ENCODE measurements at regions not wholly inside any gene's neighbourhood (a gene's known extent, or its start where the extent isn't known, plus 50 kb on each side); places are given as distances from the start of the nearest gene placed in this dataset.

DNA sequence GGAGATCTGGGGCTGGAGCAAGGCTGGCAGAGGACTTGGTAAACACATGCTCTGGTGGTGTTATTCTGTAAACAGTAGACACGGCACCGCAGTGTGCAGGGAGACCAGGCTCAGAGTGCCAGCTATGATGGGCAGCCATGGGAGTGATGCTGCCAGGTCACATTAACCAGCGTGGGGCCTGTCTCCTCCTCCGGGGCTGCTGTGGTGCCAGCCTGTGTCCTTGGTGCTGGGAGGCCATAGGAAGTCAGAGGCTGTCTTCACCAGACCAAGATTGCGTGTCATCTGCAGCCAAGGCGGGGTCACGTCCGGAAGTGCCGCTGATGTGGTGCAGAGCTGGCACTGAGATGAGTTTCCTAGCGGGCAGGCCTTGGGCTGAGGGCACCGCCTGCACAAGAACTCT is 236.0 kb downstream of the GLRX3 start:
- no peak for DNase-seq

DNA sequence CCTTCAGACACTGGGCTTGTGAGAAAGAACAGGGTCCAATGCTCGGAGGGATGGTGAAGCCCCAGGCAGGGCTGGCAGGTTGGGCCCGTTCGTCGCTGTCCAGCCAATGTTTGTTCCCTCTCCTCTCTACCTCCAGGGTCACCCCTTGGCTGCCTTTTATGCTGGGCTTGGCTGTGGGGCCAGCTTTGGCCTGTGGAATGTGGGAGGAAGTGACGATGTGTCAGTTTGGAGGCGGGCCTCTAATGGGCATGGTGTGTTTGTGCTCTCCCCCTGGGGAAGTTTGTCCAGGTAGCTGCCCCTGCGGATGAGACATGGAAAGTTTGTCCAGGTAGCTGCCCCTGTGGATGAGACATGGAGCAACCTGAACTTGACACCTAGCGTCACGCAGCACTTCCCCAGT is 236.7 kb downstream of the GLRX3 start:
- DNase-seq = no peak

DNA sequence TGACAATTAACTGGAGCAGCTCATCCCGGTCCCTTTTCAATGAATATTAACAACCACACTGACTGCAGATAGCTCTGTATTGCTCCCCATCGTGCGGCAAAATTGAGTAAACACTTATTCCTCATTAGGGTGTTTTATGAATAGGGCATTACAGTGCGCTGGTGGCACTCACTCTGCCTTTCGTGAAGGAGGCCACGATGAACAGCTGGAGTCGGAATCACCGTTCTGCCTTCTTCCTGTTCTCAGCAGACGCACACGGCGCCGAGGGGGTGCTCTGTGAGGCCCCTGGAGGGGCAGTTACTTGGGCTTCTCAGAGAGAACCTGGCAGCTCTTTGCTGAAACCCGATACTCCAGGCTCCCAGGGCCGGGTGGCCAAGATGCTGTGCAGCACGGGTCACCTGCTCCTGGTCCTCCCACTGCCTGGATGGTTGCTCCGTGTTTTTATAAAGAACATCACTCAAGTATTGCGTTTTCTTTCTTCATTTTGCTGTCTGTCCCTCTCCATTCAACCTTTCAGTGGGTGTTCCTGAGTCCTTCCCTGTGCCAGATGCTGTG is 241.9 kb downstream of the GLRX3 start:
- no peak for DNase-seq

DNA sequence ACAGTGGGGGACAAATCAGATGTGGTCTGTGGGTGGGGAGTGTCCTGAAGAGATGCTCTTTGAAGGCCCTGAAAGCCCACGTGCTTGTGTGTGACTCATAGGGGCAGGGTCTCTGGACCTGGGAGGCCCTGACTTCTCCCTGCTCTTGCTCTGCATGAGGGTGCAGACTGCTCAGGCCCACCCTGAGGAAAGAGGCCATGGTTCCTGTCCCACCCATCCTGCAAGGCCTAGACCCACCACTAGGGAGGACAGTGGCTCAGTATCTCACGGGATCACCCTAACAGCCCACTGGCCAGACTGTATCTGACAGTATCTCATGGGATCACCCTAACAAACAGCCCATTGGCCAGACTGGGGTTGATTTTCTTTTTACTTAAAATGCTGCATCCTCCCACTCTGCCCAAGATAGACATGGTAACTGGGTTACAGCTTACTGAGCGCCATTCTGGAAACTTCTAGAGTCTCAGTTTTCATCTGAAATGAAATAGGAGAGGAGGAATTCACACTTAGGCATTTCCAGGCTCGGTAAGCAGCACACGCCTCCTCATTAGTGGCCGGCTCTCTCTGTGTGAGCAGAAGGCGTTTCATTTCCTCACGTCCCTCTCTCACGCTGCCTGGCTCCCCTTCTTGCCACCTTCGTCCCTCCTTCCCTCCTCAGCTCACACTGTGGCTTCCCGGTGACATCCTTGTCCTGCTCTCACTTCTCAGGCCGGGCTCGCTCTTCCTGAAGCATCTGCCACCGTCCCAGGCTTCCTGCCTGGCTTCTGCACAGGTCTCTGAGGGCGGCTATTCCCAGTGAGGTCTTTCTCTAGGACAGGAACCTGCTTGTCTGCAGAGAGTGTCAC is 242.6 kb downstream of the GLRX3 start:
- no peak for DNase-seq

GRCh38 chr10:130380056-130380455 is 243.9 kb downstream of the GLRX3 start:
- no peak for DNase-seq

GRCh38 chr10:130382031-130382430 is 245.8 kb downstream of the GLRX3 start:
- DNase-seq = no peak

DNA sequence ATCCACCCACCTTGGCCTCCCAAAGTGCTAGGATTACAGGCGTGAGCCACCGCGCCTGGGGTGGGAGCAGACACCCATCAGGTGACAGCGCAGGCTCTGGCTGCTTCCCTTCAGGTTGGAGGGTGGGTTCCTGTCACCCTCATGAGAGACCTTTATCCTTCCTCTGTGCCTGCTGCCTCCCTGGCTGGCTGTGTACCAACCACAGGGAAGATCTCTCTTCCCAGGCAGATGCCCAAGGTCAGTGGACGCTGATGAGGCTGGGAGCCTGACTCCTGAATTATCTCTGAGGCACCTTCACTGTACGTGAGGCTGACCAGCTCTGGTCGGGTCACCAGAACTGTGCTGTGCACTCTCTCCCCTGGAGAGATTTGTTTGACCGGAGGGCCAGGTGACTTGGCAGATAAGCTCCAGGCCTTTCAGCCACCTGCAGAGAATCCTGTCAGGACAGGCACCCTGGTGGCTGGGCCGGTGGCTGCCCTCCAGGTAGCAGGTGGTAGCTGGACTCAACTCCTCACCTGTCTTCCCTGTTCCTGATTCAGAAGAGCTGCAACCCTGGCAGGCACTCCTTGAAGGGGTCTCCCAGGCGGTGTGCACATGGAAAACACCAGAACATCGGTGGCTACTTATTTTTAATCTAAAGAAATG is 251.9 kb downstream of the GLRX3 start:
- DNase-seq = no peak

GRCh38 chr10:130388746-130389145 is 252.6 kb downstream of the GLRX3 start:
- no peak for DNase-seq

- no peak for DNase-seq
Observed at GRCh38 chr10:130389906-130390305, 253.7 kb downstream of the GLRX3 start.

DNA sequence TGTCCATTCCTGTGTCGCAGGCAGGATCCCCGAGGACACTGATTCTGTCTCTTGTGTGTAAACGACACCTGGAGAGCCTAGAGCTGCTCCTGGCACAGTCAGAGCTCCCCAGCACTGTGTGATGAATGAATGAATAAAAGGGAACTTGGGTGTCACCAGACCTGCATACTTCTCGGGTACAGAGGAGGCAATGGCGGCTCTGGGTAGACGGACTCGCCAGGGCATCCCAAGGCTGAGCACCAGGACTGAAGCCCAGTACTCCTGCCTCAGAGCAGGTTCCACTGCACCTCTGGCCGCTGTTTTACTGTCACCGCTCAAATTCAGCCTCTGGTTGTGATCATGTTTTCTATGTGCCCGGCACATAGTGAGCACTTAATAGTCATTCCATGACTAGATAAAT is 255.8 kb downstream of the GLRX3 start:
- DNase-seq = no peak

DNA sequence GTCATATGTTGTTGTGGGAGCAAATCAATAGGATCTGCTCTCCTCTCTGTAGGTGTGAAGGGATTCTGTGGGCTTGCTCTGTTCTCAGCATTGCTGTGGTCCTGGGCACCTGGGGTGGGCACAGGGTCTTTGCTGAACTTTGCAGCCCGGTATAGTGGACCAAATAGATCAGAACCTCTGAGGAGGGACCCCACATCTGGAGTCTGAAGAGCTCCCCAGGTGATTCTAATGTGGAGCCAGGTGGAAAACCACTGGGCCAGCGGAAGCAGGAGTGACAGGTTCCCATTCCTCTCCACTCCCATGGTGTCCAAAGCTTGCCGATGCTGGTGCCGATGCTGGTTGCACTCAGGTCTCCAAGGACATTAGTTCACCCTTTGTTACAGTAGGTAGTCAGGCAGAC is 257.2 kb downstream of the GLRX3 start:
- DNase-seq = no peak

- DNase-seq = no peak
Observed at GRCh38 chr10:130394832-130395231, 258.6 kb downstream of the GLRX3 start.

DNA sequence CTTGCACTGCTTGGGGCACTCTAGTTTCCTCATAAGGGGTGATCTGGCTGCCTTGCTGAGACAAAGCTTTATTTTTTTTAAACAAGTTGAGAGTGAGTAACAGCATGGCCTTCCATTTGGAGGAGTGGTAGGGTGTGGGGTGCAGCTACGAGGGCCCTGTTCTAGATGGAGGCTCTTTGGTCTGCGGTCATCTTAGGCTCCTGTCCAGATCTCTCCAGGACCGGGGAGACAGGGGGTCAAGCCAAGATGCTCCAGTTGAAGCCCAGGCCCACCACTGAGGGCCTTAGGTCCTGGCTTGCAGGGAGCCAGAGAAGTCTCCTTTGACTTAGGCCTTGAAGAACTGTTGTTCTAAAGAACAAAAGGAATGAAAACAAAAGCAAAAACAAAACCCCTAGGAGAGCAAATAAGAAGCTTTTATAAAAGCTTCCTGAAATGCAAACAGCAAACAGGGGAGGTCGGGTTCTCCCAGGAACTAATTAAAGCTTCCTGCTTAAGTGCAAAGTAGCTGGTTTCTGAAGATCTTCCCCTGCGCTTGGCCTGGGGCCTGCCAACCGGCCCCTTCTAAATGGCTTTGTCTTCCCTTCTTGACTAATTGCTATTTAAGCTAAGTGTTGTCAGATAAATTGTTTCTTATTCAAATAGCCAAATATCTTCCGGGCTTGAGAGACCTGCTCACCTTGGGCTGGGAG is 259.2 kb downstream of the GLRX3 start:
- no peak for DNase-seq

GRCh38 chr10:130396044-130396443 is 259.9 kb downstream of the GLRX3 start:
- no peak for DNase-seq

DNA sequence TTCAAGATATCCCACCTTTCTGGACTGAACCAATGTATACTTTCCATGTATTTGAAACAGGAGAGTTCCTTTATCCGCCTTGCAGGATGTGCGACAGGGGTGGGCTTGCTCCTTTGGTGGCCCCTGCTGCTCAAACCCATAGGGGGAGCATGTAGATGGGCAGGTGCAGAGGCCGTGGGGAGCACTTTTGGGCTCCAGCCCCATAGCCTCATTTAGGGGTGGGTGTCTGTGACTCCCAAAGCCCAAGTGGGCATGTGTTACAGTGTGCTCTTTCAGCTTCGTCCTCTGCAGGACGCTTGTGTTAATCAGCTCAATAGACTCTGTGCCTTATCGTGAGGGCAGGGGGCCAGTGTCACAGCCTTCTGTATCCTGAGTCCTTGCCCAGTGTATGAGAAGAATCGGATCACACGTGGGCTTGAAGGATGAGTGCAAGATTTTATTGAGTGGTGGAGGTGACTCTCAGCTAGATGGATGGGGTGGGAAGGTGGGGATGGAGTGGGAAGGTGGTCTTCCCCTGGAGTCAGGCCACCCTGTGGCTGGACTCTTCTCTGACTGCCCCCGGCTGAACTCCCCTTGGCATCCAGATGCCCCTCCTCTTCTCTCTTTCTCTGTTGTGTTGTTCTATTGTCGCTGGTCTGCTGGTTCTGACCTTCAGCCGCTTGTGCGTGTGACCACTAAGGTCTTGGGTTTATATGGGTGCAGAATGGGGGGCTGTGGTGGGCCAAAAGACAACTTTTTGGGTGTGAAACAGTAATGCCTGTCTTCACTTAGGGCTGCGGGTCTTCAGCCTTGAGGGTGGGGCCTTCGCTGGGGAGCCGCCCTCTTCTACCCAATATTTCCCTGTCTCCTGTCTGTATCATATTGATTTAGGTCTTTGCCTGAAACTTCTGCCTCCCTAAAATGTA is 262.2 kb downstream of the GLRX3 start:
- no peak for DNase-seq

DNA sequence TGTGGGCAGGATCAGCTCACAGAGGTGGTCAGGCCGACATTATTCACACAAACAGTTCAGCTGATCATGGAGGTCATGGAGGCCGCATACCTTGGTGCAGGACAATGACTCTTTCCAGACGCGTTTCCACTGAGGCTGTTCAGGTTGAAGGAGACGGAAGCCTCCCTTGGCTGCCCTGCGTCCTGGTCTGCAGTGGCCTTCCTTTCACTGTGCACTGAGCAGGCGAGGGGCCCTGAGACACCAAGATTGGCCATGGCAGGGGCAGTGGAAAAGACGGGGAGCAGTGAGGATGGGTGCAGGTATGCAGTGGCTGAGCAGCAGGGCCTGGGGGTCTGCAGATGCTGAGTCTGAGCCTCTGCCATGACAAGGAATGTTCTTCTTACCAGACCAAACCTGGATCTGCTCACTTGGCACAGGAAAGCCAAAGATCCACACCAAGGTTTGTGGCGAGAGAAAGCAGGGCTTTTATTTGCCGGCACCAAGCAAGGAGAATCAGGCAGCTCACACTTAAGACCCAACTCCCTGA is 263.3 kb downstream of the GLRX3 start:
- no peak for DNase-seq

DNA sequence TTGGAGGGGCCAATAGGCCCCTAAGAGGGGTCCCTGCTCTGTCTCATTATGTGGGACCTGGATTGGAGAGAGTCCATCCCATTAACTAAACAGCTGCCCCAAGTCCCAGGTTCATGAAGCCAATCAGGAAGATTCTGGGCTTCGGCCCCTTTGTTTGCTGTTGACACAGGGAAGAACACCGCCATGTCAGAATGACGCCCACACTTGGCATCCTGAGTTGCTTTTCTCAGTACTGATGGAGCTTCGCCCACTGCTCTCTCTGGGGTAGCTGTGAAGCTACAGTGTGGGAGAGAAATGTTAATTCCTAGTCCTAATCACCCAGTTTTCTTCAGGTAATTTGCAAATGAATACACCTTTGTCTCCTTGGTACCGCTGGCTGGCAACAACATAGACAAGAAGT is 264.7 kb downstream of the GLRX3 start:
- DNase-seq = no peak

DNA sequence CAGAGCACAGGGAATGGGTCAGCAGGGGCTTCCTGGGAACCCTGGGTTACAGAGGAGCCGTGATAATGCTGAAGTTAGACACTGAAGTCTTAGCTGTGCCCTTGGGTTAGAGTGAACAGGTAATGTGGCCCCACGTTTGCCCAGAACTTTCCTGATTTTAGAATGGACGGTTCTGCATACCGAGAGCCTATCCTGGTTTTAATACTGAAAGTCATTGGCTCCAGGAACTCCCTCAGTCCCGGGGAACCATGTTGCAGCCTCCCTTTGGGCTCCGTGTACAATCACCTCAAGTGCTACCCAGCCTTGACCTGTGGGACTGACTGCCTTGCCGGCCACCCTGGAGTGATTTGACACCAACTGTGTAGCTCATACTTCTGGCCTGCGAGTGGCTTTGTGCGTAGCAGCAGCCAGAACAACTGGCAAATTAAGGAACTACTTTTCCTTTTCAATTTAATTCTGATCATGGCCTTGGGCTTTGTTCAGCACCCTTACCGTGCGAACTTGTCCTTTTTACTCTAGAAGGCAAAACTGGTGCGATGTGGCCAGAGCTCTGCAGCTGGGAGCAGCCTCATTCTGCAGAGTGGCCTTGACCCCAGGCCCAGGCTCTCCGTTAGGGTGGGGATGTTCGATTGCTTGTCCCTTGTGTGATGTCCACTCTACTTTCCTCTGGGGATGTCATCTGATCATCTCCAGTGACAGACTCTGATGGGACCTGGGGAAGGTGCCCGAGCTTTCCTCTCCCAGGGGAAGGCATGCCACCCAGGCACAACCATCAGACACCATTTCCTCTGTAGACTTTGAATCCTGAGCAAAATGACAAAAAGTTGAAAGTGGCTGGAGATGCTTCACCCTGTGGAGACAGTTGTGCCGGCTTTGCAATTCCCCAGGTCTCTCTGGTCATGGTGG is 265.9 kb downstream of the GLRX3 start:
- no peak for DNase-seq

- no peak for DNase-seq
Observed at GRCh38 chr10:130403153-130404075, 267.2 kb downstream of the GLRX3 start.

DNA sequence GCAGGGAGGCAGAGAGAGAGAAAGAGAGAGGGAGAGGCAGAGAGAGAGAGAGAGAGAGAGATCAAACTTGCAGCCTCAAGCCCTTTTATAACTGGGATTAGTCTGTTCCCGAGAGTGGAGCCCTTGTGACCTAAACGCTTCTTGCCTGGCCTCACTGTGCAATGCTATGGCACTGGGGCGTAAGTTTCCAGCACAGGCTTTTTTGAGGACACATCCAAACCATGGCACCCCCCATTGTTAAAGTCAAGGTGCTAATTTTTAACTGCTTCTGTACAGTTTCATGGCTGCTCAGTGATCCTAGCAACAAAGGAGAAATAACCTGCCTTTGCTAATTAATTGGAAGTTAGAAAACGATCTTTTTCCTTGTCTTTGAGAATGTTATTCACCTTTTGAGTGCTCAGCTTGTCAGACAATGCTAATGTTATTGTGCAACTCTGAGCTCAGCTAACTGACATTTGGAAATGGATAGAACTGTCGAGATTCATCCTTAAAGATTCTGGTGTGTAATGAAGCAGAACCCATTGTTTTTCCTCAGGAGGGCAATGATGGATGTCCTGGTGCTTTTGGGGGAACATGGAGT is 268.4 kb downstream of the GLRX3 start:
- DNase-seq = no peak
